HG02870 (cell line): ENCODE measurements at regions not wholly inside any gene's neighbourhood (a gene's known extent, or its start where the extent isn't known, plus 50 kb on each side); places are given as distances from the start of the nearest gene placed in this dataset.

Source experiments
- ATAC-seq: cut with Tn5 transposase; IDR thresholded peaks from one replicate; pipeline ENCODE4 v1.9.1; 2021; ENCODE audit warnings: mild to moderate bottlenecking, moderate library complexity; ENCODE audit not compliant: unreplicated experiment

DNA sequence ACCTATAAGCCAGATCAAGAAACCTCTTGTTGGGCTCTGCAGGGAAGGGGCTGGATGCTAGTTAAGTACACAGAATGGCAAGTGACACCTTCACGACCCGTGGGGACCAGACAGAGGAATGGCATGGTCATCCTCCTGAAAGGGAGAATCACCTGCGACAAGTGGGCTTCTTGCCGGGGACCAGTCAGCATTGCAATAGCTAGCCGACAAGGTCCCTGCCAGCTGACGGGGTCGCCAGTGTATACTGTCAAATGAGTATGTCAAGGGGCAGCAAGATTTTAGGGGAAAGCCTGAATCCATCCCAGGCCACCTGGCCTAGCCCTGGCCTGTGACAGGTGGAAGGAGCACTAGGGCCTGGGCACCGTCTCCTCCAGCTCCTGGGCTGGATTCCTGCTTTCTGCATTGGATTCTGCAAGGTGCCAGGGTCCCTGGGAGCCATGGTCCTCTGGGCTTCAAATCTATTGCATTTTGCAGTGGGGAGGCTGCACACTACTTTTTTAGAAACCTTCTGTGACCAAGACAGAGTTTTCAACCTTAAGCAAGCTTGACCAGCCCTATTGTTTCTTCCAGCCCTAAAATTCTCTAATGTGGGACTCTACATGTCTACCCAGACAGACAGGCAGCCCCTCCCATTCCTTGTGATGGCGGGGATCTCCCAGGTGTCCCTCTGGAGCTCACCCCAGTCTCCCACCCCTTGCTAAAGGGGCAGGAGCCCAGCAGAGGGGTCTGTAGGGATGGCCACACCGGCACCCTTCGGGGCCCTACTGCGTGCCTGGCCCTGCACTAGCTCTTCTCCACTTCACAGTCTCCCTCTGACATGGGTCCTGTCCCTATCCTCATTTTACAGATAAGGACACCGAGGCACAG is 178.5 kb downstream of the GLI2 start:
- no peak for ATAC-seq

DNA sequence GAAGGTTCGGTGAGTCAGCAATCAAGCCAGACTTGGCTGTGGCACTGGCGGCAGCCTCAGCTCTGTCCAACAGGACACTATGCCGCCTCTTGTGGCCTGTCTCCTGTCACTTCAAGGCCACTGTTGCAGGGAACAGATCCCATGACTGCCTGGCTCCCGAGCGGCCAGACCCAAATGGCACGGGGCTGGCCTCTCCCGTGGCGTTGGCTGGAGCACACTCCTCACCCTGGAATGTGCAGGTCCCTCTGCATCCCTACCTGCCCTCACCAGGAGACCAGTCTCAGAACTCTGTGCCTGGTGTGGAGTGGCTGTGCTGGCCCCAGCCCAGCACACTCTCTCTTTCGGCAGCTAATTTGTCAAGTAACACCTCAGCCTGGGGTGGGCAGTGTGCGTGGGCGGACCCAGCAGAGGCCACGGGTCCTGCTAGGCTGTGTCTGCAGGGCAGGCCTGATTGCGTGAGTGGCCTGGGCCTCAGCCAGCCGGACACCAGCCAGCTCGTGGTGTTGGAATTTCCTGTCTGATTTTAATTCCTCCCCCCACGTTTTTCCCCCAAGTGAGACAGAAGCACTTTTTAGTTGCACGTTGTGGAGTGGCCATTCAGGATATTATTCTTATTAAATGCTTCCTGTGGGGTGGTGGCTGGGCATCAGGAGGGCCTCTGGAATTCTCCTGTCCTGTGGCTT is 179.3 kb downstream of the GLI2 start:
- ATAC-seq, result no peak

DNA sequence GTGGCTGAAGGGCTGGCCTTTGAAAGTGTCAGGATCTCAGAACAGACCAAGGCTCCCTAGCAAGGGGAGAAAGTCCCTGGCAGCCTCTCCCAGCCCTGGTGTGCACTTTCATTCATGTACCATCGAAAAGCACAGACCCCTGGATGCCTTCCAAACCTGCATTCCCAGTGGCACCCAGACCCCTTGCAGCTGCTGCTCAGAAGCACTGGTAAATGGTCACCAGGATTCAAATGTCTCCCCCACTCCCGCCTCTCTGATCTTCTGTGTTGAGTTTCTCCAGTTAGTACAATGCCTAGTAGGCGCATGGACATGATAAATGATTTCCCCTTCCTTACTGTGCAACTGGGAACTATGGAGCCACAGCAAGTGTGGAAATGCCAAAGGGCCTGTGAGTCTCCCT is 180.0 kb downstream of the GLI2 start:
- ATAC-seq, result no peak

DNA sequence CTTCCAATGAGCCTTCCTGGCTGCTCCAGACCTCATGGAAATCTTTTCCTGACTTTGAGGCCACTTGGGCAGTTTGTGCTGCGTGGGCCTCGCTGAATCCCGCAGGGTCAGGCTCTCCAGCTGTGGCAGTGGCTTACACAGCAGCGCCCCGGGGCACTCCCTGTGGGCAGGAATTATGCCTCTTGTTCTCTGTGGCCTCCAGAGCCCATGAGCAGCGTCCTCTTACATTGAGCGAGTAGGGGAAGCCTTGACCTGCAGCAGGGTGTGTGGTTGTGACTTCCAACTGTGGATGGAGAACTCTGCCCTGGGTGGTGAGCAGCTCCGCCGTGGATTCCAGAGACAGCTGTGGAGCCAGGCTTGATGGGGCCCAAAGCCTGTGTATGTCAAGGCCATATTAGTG is 180.8 kb downstream of the GLI2 start:
- ATAC-seq, result no peak

DNA sequence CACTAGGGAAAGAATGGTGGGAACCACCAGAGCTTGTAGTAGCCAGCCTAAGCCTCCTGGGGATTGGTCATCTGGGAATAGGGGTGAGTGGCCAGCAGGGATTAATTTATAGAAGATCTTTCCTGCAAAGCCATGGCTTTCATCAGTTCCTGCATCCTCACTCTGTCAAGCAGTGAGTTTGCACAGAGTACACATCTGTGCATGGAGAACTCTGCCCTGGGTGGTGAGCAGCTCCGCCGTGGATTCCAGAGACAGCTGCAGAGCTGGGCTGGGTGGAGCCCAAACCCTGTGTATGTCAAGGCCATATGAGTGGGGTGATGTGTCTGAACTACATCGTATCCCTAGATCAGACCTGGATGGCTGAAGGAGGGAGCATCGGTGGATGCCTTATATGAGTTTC is 182.2 kb downstream of the GLI2 start:
- ATAC-seq, result no peak

DNA sequence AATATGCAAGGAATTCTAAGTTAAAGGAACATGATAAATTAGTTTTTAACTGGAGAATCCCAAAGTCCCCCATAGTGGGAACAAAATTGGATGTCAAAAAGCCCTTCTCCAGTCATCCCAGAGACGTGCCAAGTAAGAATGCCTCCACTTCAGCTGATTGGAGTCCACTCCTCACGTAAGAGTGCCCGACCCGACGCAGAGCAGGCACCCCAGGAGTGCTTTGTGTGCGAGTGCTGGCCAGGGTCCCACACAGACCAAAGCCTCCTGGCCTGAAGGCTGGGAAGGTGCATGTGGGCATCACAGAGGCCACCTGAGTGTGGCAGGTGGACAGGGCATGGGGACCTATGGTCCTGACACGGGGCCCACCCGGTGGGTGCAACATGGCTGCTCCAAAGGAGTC is 183.5 kb downstream of the GLI2 start:
- ATAC-seq, result no peak

DNA sequence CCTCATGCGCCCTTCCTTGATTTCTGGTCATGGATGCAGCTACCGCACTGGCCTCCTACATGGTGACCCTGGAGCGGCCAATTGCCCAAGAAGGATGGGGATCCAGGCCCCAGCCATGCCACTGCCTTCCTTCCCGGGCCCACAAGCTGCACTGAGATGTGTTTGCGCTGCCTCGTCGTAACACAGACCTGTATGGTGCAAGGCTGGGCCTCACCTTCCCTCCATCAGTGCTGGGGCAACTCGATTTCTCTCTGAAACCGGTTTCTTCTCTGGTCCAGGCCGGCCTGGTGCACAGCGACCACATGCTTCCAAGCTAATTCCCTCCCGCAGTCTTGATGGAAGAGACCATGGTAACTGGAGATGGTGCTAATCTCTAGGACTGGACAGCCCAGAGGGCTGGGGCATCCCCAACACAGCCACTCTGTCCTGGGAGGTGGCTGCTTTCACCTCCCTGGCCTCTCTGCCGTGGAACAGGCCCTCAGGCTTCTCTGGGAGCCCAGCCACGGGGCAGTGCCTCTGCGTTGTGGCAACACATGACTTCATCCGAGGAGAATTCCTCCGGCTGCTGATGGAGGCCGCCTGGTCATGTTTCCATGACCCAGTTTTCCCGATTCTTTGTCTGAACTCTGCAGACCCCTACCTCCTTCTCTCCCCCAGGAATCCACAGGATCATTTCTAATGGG is 184.2 kb downstream of the GLI2 start:
- ATAC-seq, result no peak

DNA sequence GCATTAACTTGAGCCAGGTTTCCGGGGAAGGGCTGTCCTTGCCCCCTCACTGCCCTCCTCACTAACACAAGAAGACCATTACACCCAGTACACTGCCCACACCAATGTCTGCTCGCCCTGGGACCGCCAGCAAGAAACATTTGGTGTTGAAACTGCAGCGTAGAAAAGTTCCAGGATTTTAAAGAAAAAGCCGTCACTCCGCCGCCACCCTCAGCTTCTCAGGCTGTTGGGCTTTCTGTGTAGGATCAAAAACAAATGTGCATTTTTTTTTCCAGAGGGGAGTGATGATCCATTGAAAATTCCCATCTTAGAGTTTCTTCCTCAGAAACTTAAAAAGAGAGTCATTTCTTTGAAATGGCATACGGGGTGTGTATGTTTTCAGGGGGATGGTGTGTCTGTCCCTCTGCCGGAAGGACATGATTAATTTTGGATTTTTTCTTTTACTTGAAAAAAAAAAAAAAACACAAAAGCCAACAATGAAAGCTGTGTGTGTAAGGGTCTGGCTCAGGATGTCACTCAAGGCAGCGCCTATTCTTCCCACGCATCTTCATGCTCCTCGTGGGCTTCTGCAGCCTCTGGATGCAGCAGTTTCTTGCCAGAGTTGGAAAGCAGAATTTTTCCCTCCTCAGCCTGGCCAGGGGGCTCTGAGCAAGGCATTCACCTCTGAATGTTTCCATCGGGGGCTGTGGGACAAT is 184.9 kb downstream of the GLI2 start:
- no peak for ATAC-seq

DNA sequence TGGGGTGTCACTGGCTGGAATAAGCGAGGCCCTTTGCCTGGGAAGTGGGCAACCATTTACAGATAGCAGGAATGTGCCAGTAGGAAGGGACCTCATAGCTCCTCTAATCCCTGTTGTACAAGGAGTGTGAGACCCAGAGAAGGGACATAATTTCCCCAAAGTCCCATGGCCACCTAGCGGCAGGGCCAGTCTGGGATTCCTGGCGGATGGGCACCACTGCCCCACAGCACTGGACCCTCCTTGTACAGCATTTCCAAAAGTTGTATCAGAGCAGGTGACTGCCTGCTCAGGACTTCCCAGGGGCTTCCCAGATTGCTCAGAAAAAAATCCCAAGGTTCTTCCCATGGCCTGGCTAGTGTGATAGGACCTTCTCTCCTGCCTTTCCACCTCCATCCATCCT is 185.8 kb downstream of the GLI2 start:
- no peak for ATAC-seq

DNA sequence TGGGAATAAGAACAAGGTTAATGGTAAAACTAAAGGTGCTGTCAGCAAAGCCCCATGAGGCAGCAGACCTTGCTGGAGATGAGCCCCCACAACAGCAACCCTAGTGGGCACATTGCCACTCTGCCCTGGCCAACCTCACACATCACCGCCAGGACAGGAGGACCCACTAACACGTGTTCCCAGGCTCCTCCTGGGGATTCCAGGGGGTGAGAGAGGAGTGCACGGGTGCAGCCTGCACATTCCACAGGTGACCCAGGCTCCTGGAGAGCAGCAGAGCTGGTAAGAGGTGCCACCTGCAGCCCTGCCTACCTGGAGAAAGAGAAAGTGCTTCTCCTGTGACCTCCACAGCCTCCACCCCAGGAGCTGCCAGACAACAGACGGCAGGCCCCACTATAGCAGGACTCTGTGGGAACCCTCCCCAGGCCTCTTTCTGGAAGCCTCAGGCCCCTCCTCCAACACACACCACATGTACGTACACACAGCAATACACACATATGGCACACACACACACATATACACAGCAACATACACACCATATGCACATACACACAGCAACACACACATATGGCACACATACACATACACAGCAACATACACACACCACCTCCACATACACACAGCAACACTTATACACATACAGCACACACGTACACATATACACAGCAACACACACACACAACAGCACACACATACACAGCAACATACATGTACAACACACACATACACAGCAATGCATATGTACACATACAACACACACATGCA is 187.1 kb downstream of the GLI2 start:
- ATAC-seq, result no peak

DNA sequence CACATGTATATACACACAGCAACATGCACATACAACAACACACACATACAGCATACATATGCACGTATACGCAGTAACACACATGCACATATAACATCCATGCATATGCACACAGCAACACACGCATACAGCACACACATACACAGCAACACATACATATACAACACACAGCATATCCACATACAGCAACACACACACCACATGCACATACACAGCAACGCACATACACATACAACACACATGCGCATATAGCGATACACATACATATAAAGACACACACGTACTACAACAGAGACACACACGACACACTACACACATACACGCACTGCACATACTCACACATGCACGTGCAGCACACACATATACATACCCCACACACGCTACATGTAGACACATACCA is 187.8 kb downstream of the GLI2 start:
- no peak for ATAC-seq

DNA sequence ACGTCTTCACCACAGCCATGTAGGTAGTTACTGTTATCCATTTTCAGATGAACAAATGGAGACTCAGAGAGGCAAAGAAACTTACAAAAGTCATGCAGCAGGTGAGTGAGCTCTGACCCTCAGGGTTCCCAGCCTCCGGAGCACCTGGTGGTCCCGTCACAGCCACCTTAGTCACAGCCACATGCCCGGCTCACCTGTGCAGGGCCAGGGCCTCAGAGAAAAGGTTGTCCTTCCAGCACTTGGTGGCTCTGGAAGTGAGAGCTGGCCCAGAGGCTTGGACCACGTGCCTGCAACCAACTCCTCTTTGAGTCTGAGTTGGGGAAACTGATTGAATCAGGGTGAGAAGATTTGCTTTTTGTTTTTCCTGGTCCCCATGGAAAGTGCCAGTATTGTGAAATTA is 189.3 kb downstream of the GLI2 start:
- ATAC-seq, result no peak

DNA sequence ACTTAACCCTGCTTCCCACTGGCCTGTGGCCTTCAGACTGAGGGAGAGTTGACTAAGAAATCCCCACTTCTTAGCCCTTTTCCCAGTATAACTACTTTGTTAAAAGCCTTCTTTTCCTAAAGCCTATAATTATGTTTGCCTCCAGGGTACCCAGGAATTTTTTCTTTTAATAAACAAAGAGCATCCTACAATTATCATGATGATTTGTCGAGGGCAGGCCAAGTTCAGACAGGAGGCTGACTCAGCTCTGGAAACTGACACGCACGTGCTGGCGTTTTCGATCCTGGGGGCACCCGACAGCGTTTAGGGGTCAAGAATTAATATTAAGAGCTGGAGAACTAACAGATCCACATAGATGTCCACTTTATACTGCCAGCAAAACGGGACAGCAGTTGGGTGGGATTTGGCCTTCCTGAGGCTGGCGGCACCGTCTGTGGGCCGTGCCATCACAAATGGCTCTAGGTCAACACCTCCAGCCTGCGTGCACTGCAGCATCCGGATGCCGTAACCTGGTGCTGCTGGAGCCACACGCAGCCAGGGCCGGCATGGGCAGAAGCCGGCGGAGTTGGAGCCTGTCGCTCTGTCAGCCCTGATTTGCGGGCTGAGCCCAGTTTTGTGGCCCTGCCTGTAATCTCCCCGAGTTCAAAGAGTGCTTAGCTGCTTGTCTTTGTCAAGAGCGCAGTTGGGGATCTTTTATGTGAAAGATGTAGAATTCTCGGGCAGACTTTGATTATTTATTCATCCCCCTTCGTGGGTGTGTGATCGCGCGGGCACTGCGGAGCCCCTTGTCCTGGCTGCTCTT is 191.0 kb downstream of the GLI2 start:
- ATAC-seq, result no peak

DNA sequence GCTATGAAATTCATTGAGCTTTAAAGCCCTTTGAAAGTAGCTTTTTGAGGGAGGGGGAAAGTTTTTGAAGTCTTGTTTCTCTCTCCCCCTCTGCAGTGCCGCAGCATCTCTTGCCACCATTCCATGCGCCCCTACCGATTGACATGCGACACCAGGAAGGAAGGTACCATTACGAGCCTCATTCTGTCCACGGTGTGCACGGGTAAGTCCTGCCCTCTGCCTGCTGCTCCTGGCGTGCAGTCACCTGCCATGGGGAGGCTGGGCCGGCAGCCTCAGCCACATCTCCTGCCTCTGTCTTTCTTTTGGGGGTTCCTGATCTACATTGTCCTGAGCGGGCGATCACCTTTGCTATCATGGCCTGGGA is 191.6 kb downstream of the GLI2 start:
- ATAC-seq, result no peak

DNA sequence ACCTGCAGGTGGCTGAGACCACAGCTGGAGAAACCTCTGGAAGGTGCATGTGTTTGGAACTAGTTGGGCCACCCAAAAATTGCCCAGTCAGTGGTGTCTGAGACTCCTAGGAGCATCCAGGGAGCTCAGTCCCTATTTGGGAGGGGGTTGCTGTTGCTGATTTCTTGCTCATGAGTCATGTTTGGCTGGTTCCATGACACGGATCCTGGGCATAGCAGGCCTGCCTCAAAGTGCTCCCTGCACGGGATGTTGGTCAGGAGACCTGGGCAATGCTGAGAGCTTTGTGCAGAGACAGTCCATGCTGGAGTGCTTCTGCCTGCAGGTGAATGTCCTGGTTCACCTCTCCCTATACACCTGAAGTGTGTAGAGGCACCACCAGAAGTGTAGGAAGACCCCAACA is 194.2 kb downstream of the GLI2 start:
- no peak for ATAC-seq

DNA sequence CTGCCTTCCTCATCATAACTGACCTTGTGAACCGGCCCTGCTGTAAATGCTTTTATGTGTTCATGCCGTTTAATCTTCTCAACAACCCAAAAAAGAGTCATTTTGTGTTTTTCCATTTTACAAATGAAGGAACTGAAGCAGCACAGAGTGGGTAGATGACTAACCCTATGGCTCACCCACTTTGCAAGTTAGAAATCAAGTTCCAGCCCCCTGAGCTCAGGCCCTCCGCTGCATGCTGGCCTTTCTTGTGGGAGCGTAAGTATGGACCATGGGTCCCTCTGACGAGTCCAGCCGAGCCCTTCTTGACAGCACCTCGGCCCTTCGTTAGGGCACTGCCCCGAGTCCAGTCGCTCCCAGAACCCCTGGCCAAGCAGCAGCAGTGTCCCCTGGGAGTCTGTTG is 194.6 kb downstream of the GLI2 start:
- ATAC-seq, result no peak

DNA sequence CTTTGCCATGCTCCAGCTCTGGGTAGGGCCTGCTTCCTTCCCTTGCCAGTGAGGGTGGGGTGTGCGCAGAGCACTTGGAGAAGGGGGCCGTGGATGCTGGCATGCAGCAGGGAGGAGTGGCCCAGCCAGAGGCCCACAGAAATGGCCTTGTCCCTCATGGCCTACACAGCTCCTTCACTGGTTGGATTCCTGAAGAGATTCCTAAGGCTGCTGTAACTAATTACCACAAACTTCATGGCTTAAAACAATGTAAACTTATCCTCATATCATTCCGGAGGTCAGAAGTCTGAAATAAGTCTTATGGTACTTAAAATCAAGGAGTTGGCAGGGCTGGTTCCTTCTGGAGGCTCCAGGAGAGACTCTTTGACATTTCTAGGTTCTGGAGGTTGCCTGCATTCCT is 195.2 kb downstream of the GLI2 start:
- ATAC-seq, result no peak

DNA sequence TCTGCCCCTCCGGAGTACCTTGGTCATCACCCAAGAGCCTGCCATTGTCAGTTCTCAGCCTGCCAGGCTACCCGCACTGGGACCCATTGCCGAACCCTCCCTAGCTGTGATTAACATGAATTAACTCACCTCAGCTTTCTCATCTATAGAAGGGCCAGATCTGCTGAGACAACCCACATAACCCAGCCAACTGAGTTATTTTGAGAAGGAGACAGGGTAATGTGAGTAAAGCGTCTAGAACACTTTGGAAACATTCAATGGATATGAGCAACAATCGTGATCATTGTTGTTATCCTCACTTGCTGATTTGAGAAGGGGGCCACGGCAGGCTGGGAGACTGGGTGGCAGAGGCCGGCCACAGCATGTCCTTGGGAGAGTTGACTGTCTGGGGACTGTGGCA is 196.8 kb downstream of the GLI2 start:
- ATAC-seq, result no peak

DNA sequence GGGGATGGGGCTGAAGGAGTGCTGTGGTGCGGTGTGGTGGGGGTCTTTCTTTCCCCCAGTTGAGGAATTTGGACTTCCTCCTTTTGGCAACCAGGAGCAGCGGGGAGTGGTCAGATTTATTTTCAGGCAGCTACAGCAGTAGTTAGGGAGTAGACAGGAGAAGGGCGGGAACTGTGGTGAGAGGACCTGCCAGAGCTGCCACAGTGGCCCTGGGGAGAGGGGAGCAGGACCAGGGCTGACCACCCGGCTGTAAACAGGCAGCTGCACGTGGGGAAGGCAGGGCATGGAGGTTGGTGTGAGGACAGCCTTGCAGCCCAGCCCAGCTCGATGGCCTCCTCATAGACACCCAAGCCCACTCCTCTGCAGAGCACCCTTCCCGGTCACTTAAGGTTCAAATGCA is 197.2 kb downstream of the GLI2 start:
- ATAC-seq, result no peak
